ENCODE measurements at regions not wholly inside any gene's neighbourhood (a gene's known extent, or its start where the extent isn't known, plus 50 kb on each side); places are given as distances from the start of the nearest gene placed in this dataset.
A peak's percentile ranks its signal among the peaks of the same experiment; 100 is the strongest.

GRCh38 chr1:29744684-29745490 is 508.6 kb downstream of the PTPRU start:
- DNase-seq (ENCODE audit: insufficient read length, low spot score): no peak

GRCh38 chr1:29743931-29744330 is 507.6 kb downstream of the PTPRU start:
- no peak for DNase-seq (ENCODE audit: insufficient read length, low spot score)
- FAIRE-seq: no peak

More at GRCh38 chr1:29744684-29745490, 508.6 kb downstream of the PTPRU start:
- no peak for FAIRE-seq

GRCh38 chr1:29743264-29743663 is 506.9 kb downstream of the PTPRU start:
- DNase-seq (ENCODE audit: insufficient read length, low spot score) (no peak), FAIRE-seq (peak; percentile 13)

- DNase-seq (ENCODE audit: insufficient read length, low spot score): no peak
- no peak for FAIRE-seq
Observed at GRCh38 chr1:29739176-29739575, 502.9 kb downstream of the PTPRU start.

GRCh38 chr1:29736582-29737188 is 500.4 kb downstream of the PTPRU start:
- DNase-seq (ENCODE audit: insufficient read length, low spot score) (peak; percentile 17), FAIRE-seq (no peak)

- FAIRE-seq (no peak), DNase-seq (ENCODE audit: insufficient read length, low spot score) (no peak)
Observed at GRCh38 chr1:29732453-29732852, 496.1 kb downstream of the PTPRU start.

- DNase-seq (ENCODE audit: insufficient read length, low spot score) (no peak), FAIRE-seq (no peak)
Observed at GRCh38 chr1:29730623-29731022, 494.3 kb downstream of the PTPRU start.

GRCh38 chr1:29729281-29729680 is 493.0 kb downstream of the PTPRU start:
- no peak for FAIRE-seq
- DNase-seq (ENCODE audit: insufficient read length, low spot score): no peak

- DNase-seq (ENCODE audit: insufficient read length, low spot score) (no peak), FAIRE-seq (no peak)
Observed at GRCh38 chr1:29728703-29729102, 492.4 kb downstream of the PTPRU start.

GRCh38 chr1:29725262-29725661 is 488.9 kb downstream of the PTPRU start:
- FAIRE-seq: no peak

GRCh38 chr1:29722598-29722997 is 486.3 kb downstream of the PTPRU start:
- FAIRE-seq (no peak), DNase-seq (ENCODE audit: insufficient read length, low spot score) (no peak)

More at GRCh38 chr1:29725262-29725661, 488.9 kb downstream of the PTPRU start:
- DNase-seq (ENCODE audit: insufficient read length, low spot score): no peak

GRCh38 chr1:29719253-29719652 is 482.9 kb downstream of the PTPRU start:
- FAIRE-seq: no peak
- no peak for DNase-seq (ENCODE audit: insufficient read length, low spot score)

GRCh38 chr1:29718791-29719190 is 482.5 kb downstream of the PTPRU start:
- no peak for FAIRE-seq
- no peak for DNase-seq (ENCODE audit: insufficient read length, low spot score)

- DNase-seq (ENCODE audit: insufficient read length, low spot score) (no peak), FAIRE-seq (no peak)
Observed at GRCh38 chr1:29716306-29716705, 480.0 kb downstream of the PTPRU start.

- DNase-seq (ENCODE audit: insufficient read length, low spot score): no peak
- FAIRE-seq: peak; percentile 57
Observed at GRCh38 chr1:29713857-29714256, 477.5 kb downstream of the PTPRU start.

- DNase-seq (ENCODE audit: insufficient read length, low spot score) (no peak), FAIRE-seq (no peak)
Observed at GRCh38 chr1:29712801-29713200, 476.5 kb downstream of the PTPRU start.

GRCh38 chr1:29712284-29712651 is 475.9 kb downstream of the PTPRU start:
- no peak for FAIRE-seq
- no peak for DNase-seq (ENCODE audit: insufficient read length, low spot score)

GRCh38 chr1:29711582-29712283 is 475.4 kb downstream of the PTPRU start:
- FAIRE-seq: no peak
- peak; percentile 31 for DNase-seq (ENCODE audit: insufficient read length, low spot score)

GRCh38 chr1:29709704-29710280 is 473.5 kb downstream of the PTPRU start:
- peak; percentile 49 for DNase-seq (ENCODE audit: insufficient read length, low spot score)
- peak; percentile 60 for FAIRE-seq

GRCh38 chr1:29708796-29709703 is 472.7 kb downstream of the PTPRU start:
- DNase-seq (ENCODE audit: insufficient read length, low spot score) (peak; percentile 45), FAIRE-seq (no peak)
